Kidney epithelial cell (primary cell): ENCODE measurements at regions not wholly inside any gene's neighbourhood (a gene's known extent, or its start where the extent isn't known, plus 50 kb on each side); places are given as distances from the start of the nearest gene placed in this dataset.

Experiments
- DNase-seq: peaks from one replicate; pipeline ENCODE4 v3.0.0-alpha.2; 2010; ENCODE audit warnings: low read depth
- H3K27me3 ChIP-seq: 2 replicates; pipeline ENCODE4 v1.6.0; 2011; ENCODE audit warnings: low read length; ENCODE audit not compliant: control insufficient read depth, insufficient read depth
- H3K36me3 ChIP-seq: 2 replicates; pipeline ENCODE4 v1.5.1; 2011; ENCODE audit warnings: low read length; ENCODE audit not compliant: control insufficient read depth, insufficient read depth
- H3K4me3 ChIP-seq: 2 replicates; pipeline ENCODE4 v1.5.1; 2011; ENCODE audit warnings: low read depth, mild to moderate bottlenecking, control low read depth, low read length
- TF ChIP-seq, protein P1 (sequence below): IDR thresholded peaks from 2 replicates; pipeline ENCODE4 v1.5.1; 2011; ENCODE audit warnings: mild to moderate bottlenecking, moderate library complexity, low read length, control low read depth, inconsistent platforms; ENCODE audit not compliant: insufficient read depth, poor library complexity, severe bottlenecking

DNA sequence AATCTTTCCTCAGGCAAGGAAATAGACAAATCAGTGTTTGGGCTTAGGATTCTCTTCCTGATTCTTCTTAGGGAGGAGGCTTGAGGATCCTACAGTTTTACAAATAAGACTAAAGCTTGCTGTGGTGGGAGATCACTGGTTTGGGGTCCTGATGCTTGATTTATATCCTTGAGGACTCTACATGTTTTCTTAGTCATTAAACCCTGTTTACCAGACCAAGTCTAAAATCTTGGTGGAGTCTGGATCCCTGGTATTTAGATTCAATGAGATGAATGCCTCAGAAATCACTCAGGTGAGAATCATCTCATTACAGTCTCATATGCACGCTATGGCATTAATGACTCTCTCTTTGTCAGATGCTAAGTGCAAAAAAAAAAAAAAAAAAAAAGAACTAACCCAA lies 304.3 kb upstream of the SALL1 start:
- Histone ChIP-seq H3K36me3 (no peaks in the 10 kb centered on the region), H3K27me3 (no peaks in the 10 kb centered on the region), H3K4me3 (no peak overlapping the region)
- TF ChIP-seq, protein P1, sequence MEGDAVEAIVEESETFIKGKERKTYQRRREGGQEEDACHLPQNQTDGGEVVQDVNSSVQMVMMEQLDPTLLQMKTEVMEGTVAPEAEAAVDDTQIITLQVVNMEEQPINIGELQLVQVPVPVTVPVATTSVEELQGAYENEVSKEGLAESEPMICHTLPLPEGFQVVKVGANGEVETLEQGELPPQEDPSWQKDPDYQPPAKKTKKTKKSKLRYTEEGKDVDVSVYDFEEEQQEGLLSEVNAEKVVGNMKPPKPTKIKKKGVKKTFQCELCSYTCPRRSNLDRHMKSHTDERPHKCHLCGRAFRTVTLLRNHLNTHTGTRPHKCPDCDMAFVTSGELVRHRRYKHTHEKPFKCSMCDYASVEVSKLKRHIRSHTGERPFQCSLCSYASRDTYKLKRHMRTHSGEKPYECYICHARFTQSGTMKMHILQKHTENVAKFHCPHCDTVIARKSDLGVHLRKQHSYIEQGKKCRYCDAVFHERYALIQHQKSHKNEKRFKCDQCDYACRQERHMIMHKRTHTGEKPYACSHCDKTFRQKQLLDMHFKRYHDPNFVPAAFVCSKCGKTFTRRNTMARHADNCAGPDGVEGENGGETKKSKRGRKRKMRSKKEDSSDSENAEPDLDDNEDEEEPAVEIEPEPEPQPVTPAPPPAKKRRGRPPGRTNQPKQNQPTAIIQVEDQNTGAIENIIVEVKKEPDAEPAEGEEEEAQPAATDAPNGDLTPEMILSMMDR: no peak
- no peak for DNase-seq

DNA sequence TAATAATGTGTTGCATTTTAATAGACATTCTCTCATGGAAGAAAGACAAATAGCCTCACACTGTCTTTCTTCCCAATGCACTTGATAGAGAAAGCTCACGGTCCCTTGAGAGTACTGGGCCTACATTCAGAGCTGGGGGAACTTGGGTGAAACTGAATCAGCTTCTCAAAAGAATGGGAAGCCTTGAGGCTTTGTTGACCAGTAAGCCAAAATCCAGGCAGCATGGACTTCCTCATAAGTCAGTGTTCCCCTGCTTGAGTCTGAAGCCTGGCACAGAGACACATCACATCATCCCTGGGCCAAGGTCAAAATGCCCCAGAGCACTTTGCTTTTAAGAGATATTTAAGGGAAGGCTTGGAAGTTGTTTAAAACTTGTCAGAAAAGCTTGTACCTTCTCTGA lies 302.2 kb upstream of the SALL1 start:
- Histone ChIP-seq H3K4me3 (no peak overlapping the region), H3K36me3 (no peaks in the 10 kb centered on the region), H3K27me3 (no peaks in the 10 kb centered on the region)
- TF ChIP-seq, protein P1: no peak
- no peak for DNase-seq

DNA sequence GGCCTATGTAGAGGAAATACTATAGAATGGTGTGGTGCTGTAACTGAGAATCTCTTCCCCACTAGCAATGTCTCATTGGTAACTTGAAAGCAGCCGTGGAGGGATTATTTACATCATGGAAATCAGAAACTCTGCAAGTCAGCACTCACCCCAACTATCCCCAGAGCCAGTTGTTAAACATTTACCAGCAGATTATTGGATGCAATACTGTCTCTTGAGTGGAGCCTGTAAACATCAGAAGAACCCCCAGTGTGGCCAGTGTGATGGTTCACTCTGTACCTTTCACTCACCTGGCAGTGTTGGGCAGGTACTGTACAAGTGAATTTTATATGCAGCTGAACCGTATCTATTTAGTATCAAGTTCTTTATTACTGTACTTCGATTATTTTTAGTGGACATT lies 299.8 kb upstream of the SALL1 start:
- Histone ChIP-seq H3K36me3 (no peaks in the 10 kb centered on the region), H3K4me3 (no peak overlapping the region), H3K27me3 (no peaks in the 10 kb centered on the region)
- DNase-seq: peak; percentile 16
- TF ChIP-seq, protein P1: no peak

DNA sequence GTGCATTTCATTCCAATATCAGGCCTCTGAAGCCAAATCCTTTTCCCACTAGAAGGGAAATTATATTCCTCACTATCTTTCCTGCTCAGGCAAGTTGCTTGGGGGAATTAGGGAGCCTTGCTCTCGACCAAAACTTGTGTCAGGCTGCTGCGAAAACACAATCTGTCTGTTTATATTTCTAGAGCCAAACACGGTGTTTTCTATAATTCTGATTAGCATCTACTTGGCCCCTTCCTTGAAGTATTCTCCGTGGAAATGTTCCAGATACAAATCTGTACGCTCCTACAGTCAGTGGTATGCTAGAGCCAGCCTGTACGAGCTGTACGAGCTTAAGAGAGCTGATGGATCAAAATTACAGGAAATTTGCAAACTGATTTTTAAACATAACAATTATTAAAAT lies 299.3 kb upstream of the SALL1 start:
- TF ChIP-seq, protein P1: no peak
- Histone ChIP-seq H3K36me3 (no peaks in the 10 kb centered on the region), H3K4me3 (no peak overlapping the region), H3K27me3 (no peaks in the 10 kb centered on the region)
- no peak for DNase-seq

DNA sequence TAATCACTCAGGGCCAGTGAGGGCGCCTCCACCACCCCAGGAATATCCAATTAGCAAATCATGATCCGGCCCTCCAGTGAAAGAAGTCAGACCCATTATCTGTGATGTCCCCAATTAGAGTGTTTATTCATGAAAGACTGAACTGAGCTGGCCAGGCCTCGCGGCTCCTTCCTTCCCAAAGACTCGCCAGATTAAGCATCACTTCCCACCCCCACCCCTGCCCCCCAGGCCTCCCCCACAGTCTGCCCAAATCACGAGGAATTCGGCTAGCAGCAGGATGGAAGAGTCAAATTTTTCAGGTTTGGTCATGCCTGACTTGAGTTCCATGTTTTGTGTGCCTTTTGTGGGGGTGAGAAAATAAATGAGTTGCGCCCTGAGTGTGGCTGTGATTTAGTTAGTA lies 298.4 kb upstream of the SALL1 start:
- no peak overlapping the region for H3K4me3 ChIP-seq
- H3K27me3 ChIP-seq: no peaks in the 10 kb centered on the region
- H3K36me3 ChIP-seq: no peaks in the 10 kb centered on the region
- TF ChIP-seq, protein P1: no peak
- DNase-seq: peak; percentile 12

DNA sequence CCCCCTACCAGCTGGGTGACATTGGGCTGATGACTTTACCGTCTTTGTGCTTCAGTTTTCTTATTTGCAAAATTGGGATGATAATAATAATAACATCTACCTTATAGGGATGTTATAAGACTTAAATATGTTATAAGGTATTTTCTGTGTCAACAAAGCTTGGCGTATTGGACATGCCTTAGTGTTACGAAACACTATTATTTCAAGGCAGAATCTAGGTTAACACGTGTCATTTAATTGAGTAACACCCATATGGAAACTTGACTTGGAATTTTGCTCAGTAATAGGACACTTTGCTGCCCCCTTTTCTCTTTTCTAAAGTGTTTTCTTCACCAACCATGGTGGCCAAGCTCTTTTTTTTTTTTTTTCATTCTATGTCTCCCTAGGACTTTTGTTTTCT lies 294.2 kb upstream of the SALL1 start:
- Histone ChIP-seq H3K27me3 (no peaks in the 10 kb centered on the region), H3K36me3 (no peaks in the 10 kb centered on the region), H3K4me3 (no peak overlapping the region)
- TF ChIP-seq, protein P1: no peak
- no peak for DNase-seq
